ENCODE measurements at regions not wholly inside any gene's neighbourhood (a gene's known extent, or its start where the extent isn't known, plus 50 kb on each side); places are given as distances from the start of the nearest gene placed in this dataset.

- peak overlapping the region in 1 of 3 donors; percentile 6 for H3K27ac ChIP-seq (ENCODE audit: low read depth in 1 of 3, low read length in 2 of 3)
Measured at GRCh38 chr20:43863821-43864544, 50.7 kb upstream of the TOX2 start.

GRCh38 chr20:43863330-43863729 is 51.3 kb upstream of the TOX2 start:
- DNase-seq: no peak
- 76 to 84% (median 80%) methylated on average over 11 to 12 of the region's 12 CpGs for WGBS, 3 donors
- FAIRE-seq: no peak
- peaks cover 0 to 2% (median 0%) of the 10 kb centered on the region in 3 donors for H3K27me3 ChIP-seq (ENCODE audit: control insufficient read depth in 3 of 3, insufficient read depth in 3 of 3, low read length in 3 of 3)
- H3K4me3 ChIP-seq (ENCODE audit: low read depth in 1 of 3, low read length in 3 of 3): no peak overlapping the region
- no peaks in the 10 kb centered on the region for H3K4me1 ChIP-seq (ENCODE audit: control insufficient read depth in 3 of 3, insufficient read depth in 2 of 3, low read depth in 1 of 3, low read length in 2 of 3)
- H3K9me3 ChIP-seq (ENCODE audit: control insufficient read depth in 2 of 2, insufficient read depth in 1 of 2, low read depth in 1 of 2, low read length in 1 of 2): no peaks in the 10 kb centered on the region
- H3K36me3 ChIP-seq (ENCODE audit: control insufficient read depth in 3 of 3, insufficient read depth in 2 of 3, low read depth in 1 of 3, low read length in 3 of 3): no peaks in the 10 kb centered on the region
- H3K27ac ChIP-seq (ENCODE audit: low read depth in 1 of 3, low read length in 2 of 3): peak overlapping the region in 1 of 3 donors; percentile 6

More at GRCh38 chr20:43863821-43864544, 50.7 kb upstream of the TOX2 start:
- H3K27me3 ChIP-seq (ENCODE audit: control insufficient read depth in 3 of 3, insufficient read depth in 3 of 3, low read length in 3 of 3): no peaks in the 10 kb centered on the region
- WGBS, 3 donors: 67 to 79% (median 74%) methylated on average over 10 of the region's 10 CpGs
- no peak for FAIRE-seq
- no peak for DNase-seq
- no peak overlapping the region for H3K4me3 ChIP-seq (ENCODE audit: low read depth in 1 of 3, low read length in 3 of 3)
- H3K36me3 ChIP-seq (ENCODE audit: control insufficient read depth in 3 of 3, insufficient read depth in 2 of 3, low read depth in 1 of 3, low read length in 3 of 3): no peaks in the 10 kb centered on the region
- no peaks in the 10 kb centered on the region for H3K4me1 ChIP-seq (ENCODE audit: control insufficient read depth in 3 of 3, insufficient read depth in 2 of 3, low read depth in 1 of 3, low read length in 2 of 3)
- H3K9me3 ChIP-seq (ENCODE audit: control insufficient read depth in 2 of 2, insufficient read depth in 1 of 2, low read depth in 1 of 2, low read length in 1 of 2): no peaks in the 10 kb centered on the region

DNA sequence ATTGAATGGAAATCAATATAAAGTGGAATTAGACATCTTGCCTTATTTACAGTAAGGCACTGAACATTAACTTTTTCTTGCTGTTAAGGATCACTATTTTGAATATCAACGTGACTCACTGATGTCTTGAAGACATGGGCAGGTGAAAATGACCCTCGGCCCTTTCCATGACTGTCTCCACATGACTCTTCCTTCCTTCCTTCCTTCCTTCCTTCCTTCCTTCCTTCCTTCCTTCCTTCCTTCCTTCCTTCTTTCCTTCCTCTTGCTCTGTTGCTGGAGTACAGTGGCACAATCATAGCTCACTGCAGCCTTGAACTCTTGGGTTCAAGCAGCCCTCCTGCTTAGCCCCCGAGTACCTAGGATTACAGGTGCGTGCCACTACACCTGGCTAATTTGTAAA is 52.2 kb upstream of the TOX2 start:
- 39 to 51% (median 40%) methylated on average over 4 of the region's 4 CpGs for WGBS, 3 donors
- no peak for FAIRE-seq

DNA sequence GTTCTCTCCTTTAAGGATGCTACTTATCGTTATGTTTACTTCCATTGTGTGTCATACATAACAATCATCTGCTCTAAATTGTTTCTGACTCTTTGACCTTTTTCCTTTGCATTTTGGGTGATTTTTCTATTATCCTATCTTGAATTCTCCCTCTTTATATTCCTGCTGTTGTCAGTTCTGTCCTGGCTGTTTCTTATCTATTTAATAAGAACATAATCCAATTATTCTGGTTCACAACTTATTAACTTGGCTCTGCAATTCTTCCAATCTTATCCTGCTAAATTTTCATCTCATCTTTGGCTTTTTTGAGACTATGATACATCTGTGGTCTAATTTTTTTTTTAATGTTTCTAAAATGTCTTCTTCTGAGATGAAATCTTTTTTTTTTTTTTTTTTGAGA is 54.7 kb upstream of the TOX2 start:
- no peaks in the 10 kb centered on the region for H3K4me1 ChIP-seq (ENCODE audit: control insufficient read depth in 3 of 3, insufficient read depth in 2 of 3, low read depth in 1 of 3, low read length in 2 of 3)
- H3K27ac ChIP-seq (ENCODE audit: low read depth in 1 of 3, low read length in 2 of 3): no peak overlapping the region
- no peaks in the 10 kb centered on the region for H3K36me3 ChIP-seq (ENCODE audit: control insufficient read depth in 3 of 3, insufficient read depth in 2 of 3, low read depth in 1 of 3, low read length in 3 of 3)
- 77 to 84% (median 78%) methylated on average over 1 of the region's 1 CpG for WGBS, 3 donors
- no peak for FAIRE-seq
- no peak overlapping the region for H3K4me3 ChIP-seq (ENCODE audit: low read depth in 1 of 3, low read length in 3 of 3)
- H3K27me3 ChIP-seq (ENCODE audit: control insufficient read depth in 3 of 3, insufficient read depth in 3 of 3, low read length in 3 of 3): peaks cover 0 to 2% (median 0%) of the 10 kb centered on the region in 3 donors
- DNase-seq: no peak
- no peaks in the 10 kb centered on the region for H3K9me3 ChIP-seq (ENCODE audit: control insufficient read depth in 2 of 2, insufficient read depth in 1 of 2, low read depth in 1 of 2, low read length in 1 of 2)

More for the DNA sequence above, 52.2 kb upstream of the TOX2 start:
- no peaks in the 10 kb centered on the region for H3K4me1 ChIP-seq (ENCODE audit: control insufficient read depth in 3 of 3, insufficient read depth in 2 of 3, low read depth in 1 of 3, low read length in 2 of 3)
- peaks cover 0 to 2% (median 0%) of the 10 kb centered on the region in 3 donors for H3K27me3 ChIP-seq (ENCODE audit: control insufficient read depth in 3 of 3, insufficient read depth in 3 of 3, low read length in 3 of 3)
- no peak overlapping the region for H3K27ac ChIP-seq (ENCODE audit: low read depth in 1 of 3, low read length in 2 of 3)
- H3K9me3 ChIP-seq (ENCODE audit: control insufficient read depth in 2 of 2, insufficient read depth in 1 of 2, low read depth in 1 of 2, low read length in 1 of 2): no peaks in the 10 kb centered on the region
- no peak for DNase-seq
- no peaks in the 10 kb centered on the region for H3K36me3 ChIP-seq (ENCODE audit: control insufficient read depth in 3 of 3, insufficient read depth in 2 of 3, low read depth in 1 of 3, low read length in 3 of 3)
- H3K4me3 ChIP-seq (ENCODE audit: low read depth in 1 of 3, low read length in 3 of 3): no peak overlapping the region

DNA sequence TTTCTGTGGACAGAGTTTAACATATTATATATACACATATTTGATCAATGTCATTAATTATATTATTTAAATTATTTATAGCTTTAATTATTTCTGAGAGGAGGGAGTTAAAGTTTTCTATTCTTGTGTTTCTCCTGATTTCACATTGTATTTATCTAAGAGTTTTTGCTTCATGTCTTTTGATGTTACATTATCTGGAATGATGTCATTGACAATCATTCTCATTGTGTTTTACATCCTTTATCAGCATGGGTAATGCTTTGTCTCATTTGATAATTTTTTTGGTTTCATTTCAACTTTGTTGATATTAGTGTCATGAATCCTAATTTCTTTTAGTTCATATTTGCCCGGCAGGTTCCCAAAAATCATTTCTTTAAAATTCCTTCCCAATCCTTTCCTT is 56.7 kb upstream of the TOX2 start:
- Histone ChIP-seq H3K27ac (ENCODE audit: low read depth in 1 of 3, low read length in 2 of 3) (no peak overlapping the region), H3K4me1 (ENCODE audit: control insufficient read depth in 3 of 3, insufficient read depth in 2 of 3, low read depth in 1 of 3, low read length in 2 of 3) (no peaks in the 10 kb centered on the region), H3K36me3 (ENCODE audit: control insufficient read depth in 3 of 3, insufficient read depth in 2 of 3, low read depth in 1 of 3, low read length in 3 of 3) (no peaks in the 10 kb centered on the region), H3K4me3 (ENCODE audit: low read depth in 1 of 3, low read length in 3 of 3) (no peak overlapping the region), H3K9me3 (ENCODE audit: control insufficient read depth in 2 of 2, insufficient read depth in 1 of 2, low read depth in 1 of 2, low read length in 1 of 2) (no peaks in the 10 kb centered on the region), H3K27me3 (ENCODE audit: control insufficient read depth in 3 of 3, insufficient read depth in 3 of 3, low read length in 3 of 3) (peaks cover 0 to 2% (median 0%) of the 10 kb centered on the region in 3 donors)
- WGBS, 3 donors: 70 to 88% (median 71%) methylated on average over 1 of the region's 1 CpG
- no peak for DNase-seq
- FAIRE-seq: no peak

- Histone ChIP-seq H3K4me1 (ENCODE audit: control insufficient read depth in 3 of 3, insufficient read depth in 2 of 3, low read depth in 1 of 3, low read length in 2 of 3) (no peaks in the 10 kb centered on the region), H3K9me3 (ENCODE audit: control insufficient read depth in 2 of 2, insufficient read depth in 1 of 2, low read depth in 1 of 2, low read length in 1 of 2) (no peaks in the 10 kb centered on the region), H3K4me3 (ENCODE audit: low read depth in 1 of 3, low read length in 3 of 3) (no peak overlapping the region), H3K27me3 (ENCODE audit: control insufficient read depth in 3 of 3, insufficient read depth in 3 of 3, low read length in 3 of 3) (peaks cover 0 to 2% (median 0%) of the 10 kb centered on the region in 3 donors), H3K27ac (ENCODE audit: low read depth in 1 of 3, low read length in 2 of 3) (no peak overlapping the region), H3K36me3 (ENCODE audit: control insufficient read depth in 3 of 3, insufficient read depth in 2 of 3, low read depth in 1 of 3, low read length in 3 of 3) (no peaks in the 10 kb centered on the region)
- DNase-seq (no peak), FAIRE-seq (no peak)
Measured at GRCh38 chr20:43857127-43857526, 57.5 kb upstream of the TOX2 start.

- Histone ChIP-seq H3K27me3 (ENCODE audit: control insufficient read depth in 3 of 3, insufficient read depth in 3 of 3, low read length in 3 of 3) (peaks cover 0 to 2% (median 0%) of the 10 kb centered on the region in 3 donors), H3K4me3 (ENCODE audit: low read depth in 1 of 3, low read length in 3 of 3) (no peak overlapping the region), H3K27ac (ENCODE audit: low read depth in 1 of 3, low read length in 2 of 3) (no peak overlapping the region), H3K9me3 (ENCODE audit: control insufficient read depth in 2 of 2, insufficient read depth in 1 of 2, low read depth in 1 of 2, low read length in 1 of 2) (no peaks in the 10 kb centered on the region), H3K36me3 (ENCODE audit: control insufficient read depth in 3 of 3, insufficient read depth in 2 of 3, low read depth in 1 of 3, low read length in 3 of 3) (no peaks in the 10 kb centered on the region), H3K4me1 (ENCODE audit: control insufficient read depth in 3 of 3, insufficient read depth in 2 of 3, low read depth in 1 of 3, low read length in 2 of 3) (no peaks in the 10 kb centered on the region)
- 88 to 95% (median 94%) methylated on average over 1 of the region's 1 CpG for WGBS, 3 donors
- FAIRE-seq (no peak), DNase-seq (no peak)
Measured at GRCh38 chr20:43855803-43856202, 58.8 kb upstream of the TOX2 start.

DNA sequence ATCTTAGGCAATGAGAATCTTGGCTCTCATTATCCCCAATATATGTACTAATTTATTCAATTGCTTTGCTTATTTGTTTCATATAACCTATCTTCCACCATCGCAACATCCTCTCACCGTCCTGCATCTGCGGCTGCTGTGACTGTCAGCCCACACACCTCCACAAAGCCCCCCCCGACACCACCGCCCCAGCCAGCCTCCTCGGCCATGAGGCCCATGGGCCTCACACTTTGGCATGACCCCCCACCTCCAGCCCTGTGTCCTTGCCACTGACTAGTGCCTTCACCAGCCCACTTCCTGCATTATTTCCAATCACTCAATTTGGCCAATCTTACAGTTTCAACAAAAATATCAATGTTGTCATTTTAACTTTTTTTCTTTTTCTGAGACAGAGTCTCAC is 60.7 kb upstream of the TOX2 start:
- 91 to 94% (median 93%) methylated on average over 6 of the region's 6 CpGs for WGBS, 3 donors

More for the DNA sequence above, 60.7 kb upstream of the TOX2 start:
- no peak overlapping the region for H3K4me3 ChIP-seq (ENCODE audit: low read depth in 1 of 3, low read length in 3 of 3)
- no peak for DNase-seq
- H3K27me3 ChIP-seq (ENCODE audit: control insufficient read depth in 3 of 3, insufficient read depth in 3 of 3, low read length in 3 of 3): peaks cover 0 to 2% (median 0%) of the 10 kb centered on the region in 3 donors
- H3K36me3 ChIP-seq (ENCODE audit: control insufficient read depth in 3 of 3, insufficient read depth in 2 of 3, low read depth in 1 of 3, low read length in 3 of 3): no peaks in the 10 kb centered on the region
- FAIRE-seq: no peak
- no peaks in the 10 kb centered on the region for H3K9me3 ChIP-seq (ENCODE audit: control insufficient read depth in 2 of 2, insufficient read depth in 1 of 2, low read depth in 1 of 2, low read length in 1 of 2)
- no peak overlapping the region for H3K27ac ChIP-seq (ENCODE audit: low read depth in 1 of 3, low read length in 2 of 3)
- no peaks in the 10 kb centered on the region for H3K4me1 ChIP-seq (ENCODE audit: control insufficient read depth in 3 of 3, insufficient read depth in 2 of 3, low read depth in 1 of 3, low read length in 2 of 3)

All from small intestine (tissue), 7 donors.